Loucy (cell line): ENCODE measurements at regions not wholly inside any gene's neighbourhood (a gene's known extent, or its start where the extent isn't known, plus 50 kb on each side); places are given as distances from the start of the nearest gene placed in this dataset.

Experiments used
- EZH2phosphoT487 ChIP-seq: fragments of 200-600 bp; IDR thresholded peaks from 2 replicates; pipeline ENCODE4 v1.6.1; 2018; ENCODE audit warnings: antibody characterized with exemption, mild to moderate bottlenecking, moderate library complexity, borderline replicate concordance
- TF ChIP-seq, protein P1 (sequence below): fragments of 200-600 bp; sonication (generic); conservative IDR thresholded peaks from 2 replicates; pipeline ENCODE4 v1.5.1; 2014; ENCODE audit warnings: mild to moderate bottlenecking, antibody characterized with exemption, low read length

DNA sequence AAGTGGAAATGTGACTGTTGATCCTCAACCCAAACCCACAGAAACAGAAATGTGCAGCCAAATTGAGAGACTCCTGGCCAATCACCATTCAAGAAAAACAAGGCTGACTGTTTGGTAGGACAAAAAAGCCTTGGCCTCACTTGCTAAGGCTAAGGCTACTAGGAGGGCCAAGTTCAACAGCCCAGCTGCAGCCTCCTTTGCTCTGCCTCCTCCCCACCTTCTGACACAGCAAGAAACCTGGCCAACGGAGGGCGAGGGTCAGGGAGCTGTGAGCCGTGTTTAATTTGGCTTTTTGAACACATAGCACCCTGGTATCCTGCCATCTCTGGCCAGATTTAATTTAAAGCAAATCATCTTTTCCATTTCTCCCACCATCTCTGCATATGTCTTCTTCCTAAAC lies 165.8 kb upstream of the RAB4A start:
- TF ChIP-seq, protein P1, sequence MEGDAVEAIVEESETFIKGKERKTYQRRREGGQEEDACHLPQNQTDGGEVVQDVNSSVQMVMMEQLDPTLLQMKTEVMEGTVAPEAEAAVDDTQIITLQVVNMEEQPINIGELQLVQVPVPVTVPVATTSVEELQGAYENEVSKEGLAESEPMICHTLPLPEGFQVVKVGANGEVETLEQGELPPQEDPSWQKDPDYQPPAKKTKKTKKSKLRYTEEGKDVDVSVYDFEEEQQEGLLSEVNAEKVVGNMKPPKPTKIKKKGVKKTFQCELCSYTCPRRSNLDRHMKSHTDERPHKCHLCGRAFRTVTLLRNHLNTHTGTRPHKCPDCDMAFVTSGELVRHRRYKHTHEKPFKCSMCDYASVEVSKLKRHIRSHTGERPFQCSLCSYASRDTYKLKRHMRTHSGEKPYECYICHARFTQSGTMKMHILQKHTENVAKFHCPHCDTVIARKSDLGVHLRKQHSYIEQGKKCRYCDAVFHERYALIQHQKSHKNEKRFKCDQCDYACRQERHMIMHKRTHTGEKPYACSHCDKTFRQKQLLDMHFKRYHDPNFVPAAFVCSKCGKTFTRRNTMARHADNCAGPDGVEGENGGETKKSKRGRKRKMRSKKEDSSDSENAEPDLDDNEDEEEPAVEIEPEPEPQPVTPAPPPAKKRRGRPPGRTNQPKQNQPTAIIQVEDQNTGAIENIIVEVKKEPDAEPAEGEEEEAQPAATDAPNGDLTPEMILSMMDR: no peak
- no peak for TF ChIP-seq EZH2phosphoT487
